Fibroblast of lung (primary cell): ENCODE measurements at regions not wholly inside any gene's neighbourhood (a gene's known extent, or its start where the extent isn't known, plus 50 kb on each side); places are given as distances from the start of the nearest gene placed in this dataset.

Experiments
- DNase-seq, 2 donors: peaks; one replicate each; pipeline versions ENCODE4 v3.0.0 to v3.0.0-alpha.2; 2010; ENCODE audit warnings: low read depth in 2 of 2
- H2AFZ ChIP-seq: 2 replicates; pipeline ENCODE4 v1.5.1; 2012; ENCODE audit warnings: low read length, control low read depth, inconsistent platforms
- H3K27ac ChIP-seq: 2 replicates; pipeline ENCODE4 v1.5.1; 2011; ENCODE audit warnings: low read length, control low read depth; ENCODE audit not compliant: insufficient read depth
- H3K27me3 ChIP-seq: 2 replicates; pipeline ENCODE4 v1.5.1; 2011; ENCODE audit warnings: mild to moderate bottlenecking, low read length; ENCODE audit not compliant: control insufficient read depth, insufficient read depth
- H3K36me3 ChIP-seq: 2 replicates; pipeline ENCODE4 v1.5.1; 2011; ENCODE audit warnings: low read length; ENCODE audit not compliant: control insufficient read depth, insufficient read depth
- H3K4me1 ChIP-seq: 2 replicates; pipeline ENCODE4 v1.5.1; 2011; ENCODE audit warnings: low read length; ENCODE audit not compliant: control insufficient read depth, insufficient read depth; ENCODE audit errors: extremely low read depth
- H3K4me2 ChIP-seq: 2 replicates; pipeline ENCODE4 v1.5.1; 2011; ENCODE audit warnings: low read length, control low read depth; ENCODE audit not compliant: insufficient read depth; ENCODE audit errors: extremely low read depth
- H3K4me3 ChIP-seq, 4 experiments: fragments of 200-600 bp in 1 of 4; sonication (generic) in 1 of 4; replicated peaks in 1 of 4; 2 replicates each; pipeline ENCODE4 v1.5.1; 2011 to 2016; ENCODE audit warnings: low read length in 4 of 4, low read depth in 3 of 4, mild to moderate bottlenecking in 3 of 4, control low read depth in 2 of 4, inconsistent platforms in 1 of 4, mixed read lengths in 1 of 4; ENCODE audit not compliant: insufficient read depth in 1 of 4; ENCODE audit errors: control extremely low read depth in 1 of 4
- H3K79me2 ChIP-seq: 2 replicates; pipeline ENCODE4 v1.5.1; 2012; ENCODE audit warnings: mild to moderate bottlenecking, low read length, inconsistent platforms; ENCODE audit not compliant: control insufficient read depth, insufficient read depth
- H3K9ac ChIP-seq: 2 replicates; pipeline ENCODE4 v1.5.1; 2011; ENCODE audit warnings: mild to moderate bottlenecking, low read length, control low read depth; ENCODE audit not compliant: insufficient read depth
- H3K9me3 ChIP-seq: 2 replicates; pipeline ENCODE4 v1.5.1; 2012; ENCODE audit warnings: low read depth, low read length; ENCODE audit not compliant: control insufficient read depth, insufficient read depth
- H4K20me1 ChIP-seq: 2 replicates; pipeline ENCODE4 v1.5.1; 2011; ENCODE audit warnings: low read length; ENCODE audit not compliant: control insufficient read depth, insufficient read depth; ENCODE audit errors: extremely low read depth
- CTCF ChIP-seq, 2 donors: IDR thresholded peaks in 1 of 2; conservative IDR thresholded peaks in 1 of 2; 1 replicate in 1 of 2; 2 replicates in 1 of 2; pipeline ENCODE4 v1.5.1; 2011 to 2012; ENCODE audit warnings: low read length in 2 of 2, control low read depth in 1 of 2, inconsistent platforms in 1 of 2, low read depth in 1 of 2, mild to moderate bottlenecking in 1 of 2
- EZH2 ChIP-seq: IDR thresholded peaks from 2 replicates; pipeline ENCODE4 v1.5.1; 2012; ENCODE audit warnings: low read length, control low read depth, mild to moderate bottlenecking; ENCODE audit errors: missing control alignments

- TF ChIP-seq CTCF (conservative IDR thresholded peaks at IDR 0.05 in 1 of 2, IDR thresholded peaks at IDR 0.05 in 1 of 2; ENCODE audit: low read depth in 1 of 2, low read length in 2 of 2), result no peak
- no peak for TF ChIP-seq EZH2
- no peaks in the 10 kb centered on the region for H3K9me3 ChIP-seq
- H3K79me2 ChIP-seq, result no peaks in the 10 kb centered on the region
- no peak overlapping the region for H3K4me2 ChIP-seq
- no peak overlapping the region for H3K27ac ChIP-seq
- no peak for DNase-seq
- H3K36me3 ChIP-seq, result no peaks in the 10 kb centered on the region
- no peaks in the 10 kb centered on the region for H3K4me1 ChIP-seq
- no peak overlapping the region for H3K9ac ChIP-seq
- no peak overlapping the region for H3K4me3 ChIP-seq
- H4K20me1 ChIP-seq, result no peaks in the 10 kb centered on the region
- no peaks in the 10 kb centered on the region for H3K27me3 ChIP-seq
- no peak overlapping the region for H2AFZ ChIP-seq
These were observed 325.0 kb downstream of the ADCYAP1 start for GRCh38 chr18:1229634-1230033.

GRCh38 chr18:1232867-1233266 is 328.2 kb downstream of the ADCYAP1 start:
- TF ChIP-seq CTCF (conservative IDR thresholded peaks at IDR 0.05 in 1 of 2, IDR thresholded peaks at IDR 0.05 in 1 of 2; ENCODE audit: low read depth in 1 of 2, low read length in 2 of 2), result no peak
- no peak for TF ChIP-seq EZH2
- no peaks in the 10 kb centered on the region for H3K27me3 ChIP-seq
- H4K20me1 ChIP-seq, result no peaks in the 10 kb centered on the region
- no peak overlapping the region for H3K27ac ChIP-seq
- no peak overlapping the region for H3K9ac ChIP-seq
- H3K4me3 ChIP-seq, result no peak overlapping the region
- H3K9me3 ChIP-seq, result no peaks in the 10 kb centered on the region
- no peaks in the 10 kb centered on the region for H3K4me1 ChIP-seq
- H3K79me2 ChIP-seq, result no peaks in the 10 kb centered on the region
- no peak overlapping the region for H2AFZ ChIP-seq
- DNase-seq, result no peak
- no peaks in the 10 kb centered on the region for H3K36me3 ChIP-seq
- H3K4me2 ChIP-seq, result no peak overlapping the region

GRCh38 chr18:1240701-1241100 is 336.0 kb downstream of the ADCYAP1 start:
- Histone ChIP-seq H3K9me3 (no peaks in the 10 kb centered on the region), H3K27me3 (no peaks in the 10 kb centered on the region), H4K20me1 (no peaks in the 10 kb centered on the region), H3K9ac (no peak overlapping the region), H3K27ac (no peak overlapping the region), H2AFZ (no peak overlapping the region), H3K36me3 (no peaks in the 10 kb centered on the region), H3K4me1 (no peaks in the 10 kb centered on the region), H3K4me3 (no peak overlapping the region), H3K4me2 (no peak overlapping the region), H3K79me2 (no peaks in the 10 kb centered on the region)
- TF ChIP-seq EZH2 (no peak), CTCF (conservative IDR thresholded peaks at IDR 0.05 in 1 of 2, IDR thresholded peaks at IDR 0.05 in 1 of 2; ENCODE audit: low read depth in 1 of 2, low read length in 2 of 2) (no peak)
- DNase-seq, result no peak
